CD4-positive, alpha-beta T cell treated with Interleukin-2 at 100 ng/mL for 4 hours (primary cell): ENCODE measurements at regions not wholly inside any gene's neighbourhood (a gene's known extent, or its start where the extent isn't known, plus 50 kb on each side); places are given as distances from the start of the nearest gene placed in this dataset.

Experiments used
- DNase-seq: peaks from one replicate; pipeline ENCODE4 v3.0.0-alpha.2; 2020; ENCODE audit warnings: low spot score

DNA sequence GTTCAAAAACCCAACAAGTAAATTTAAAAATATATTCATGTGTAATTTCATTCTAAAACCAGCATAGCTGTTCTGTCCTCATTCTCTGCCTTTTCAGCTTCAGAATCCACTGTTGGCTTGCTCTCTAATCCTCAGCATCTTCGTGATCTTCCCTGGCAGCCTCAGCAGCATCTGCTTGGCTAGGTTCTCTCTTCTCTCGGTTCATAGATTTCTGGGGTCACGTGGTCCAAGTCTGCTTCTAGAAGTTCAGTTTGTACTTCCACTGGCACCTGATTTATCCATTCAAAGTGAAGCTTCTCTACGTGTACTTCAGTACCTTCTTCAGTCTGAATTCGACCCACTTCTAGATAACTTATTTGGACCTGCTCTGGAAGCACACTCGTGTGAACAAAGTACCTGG is 245.7 kb downstream of the EPM2A start:
- no peak for DNase-seq

- no peak for DNase-seq
These were observed 245.3 kb downstream of the EPM2A start for GRCh38 chr6:145490068-145490467.

DNA sequence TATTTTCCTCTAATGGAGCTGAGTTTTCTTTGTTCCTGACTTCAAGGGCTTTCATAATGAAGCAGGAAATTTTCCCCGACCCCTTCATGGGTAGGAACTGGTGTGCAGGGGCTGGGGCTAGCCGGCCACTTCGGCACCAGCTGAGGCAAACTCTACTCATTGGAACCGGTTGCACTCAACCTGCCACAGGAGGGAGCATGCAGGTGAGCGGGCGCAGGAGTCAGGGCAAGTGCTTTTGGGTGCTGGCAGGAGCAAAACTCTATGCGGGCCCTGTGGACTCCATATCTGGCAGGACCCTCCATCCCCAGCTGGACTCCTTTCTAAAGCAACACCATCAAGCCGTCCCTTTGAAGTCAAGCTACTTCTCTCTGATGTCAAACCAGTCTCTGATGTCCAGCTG is 244.2 kb downstream of the EPM2A start:
- DNase-seq = no peak

DNA sequence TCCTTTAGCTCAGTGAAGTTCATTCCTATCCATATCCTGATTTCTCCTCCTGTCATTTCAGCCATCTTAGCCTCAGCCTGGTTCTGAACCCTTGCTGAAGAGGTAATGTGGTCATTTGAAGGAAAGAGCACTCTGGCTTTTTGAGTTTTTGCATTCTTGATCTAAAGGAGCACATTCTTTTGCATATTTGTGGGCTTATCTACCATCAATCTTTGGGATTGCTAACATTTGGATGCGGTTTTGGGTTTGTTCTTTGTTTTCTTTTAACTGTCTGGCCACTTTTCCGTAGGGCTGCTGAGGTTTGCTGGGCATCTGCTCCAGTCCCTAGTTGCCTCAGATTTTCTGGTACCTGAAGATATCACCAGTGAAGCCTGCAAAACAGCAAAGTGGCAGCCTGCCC is 238.3 kb downstream of the EPM2A start:
- DNase-seq = no peak

- no peak for DNase-seq
These were observed 236.9 kb downstream of the EPM2A start for GRCh38 chr6:145498425-145498824.

- DNase-seq = no peak
These were observed 232.9 kb downstream of the EPM2A start for GRCh38 chr6:145502416-145502815.

- no peak for DNase-seq
These were observed 229.2 kb downstream of the EPM2A start for GRCh38 chr6:145506136-145506535.

DNA sequence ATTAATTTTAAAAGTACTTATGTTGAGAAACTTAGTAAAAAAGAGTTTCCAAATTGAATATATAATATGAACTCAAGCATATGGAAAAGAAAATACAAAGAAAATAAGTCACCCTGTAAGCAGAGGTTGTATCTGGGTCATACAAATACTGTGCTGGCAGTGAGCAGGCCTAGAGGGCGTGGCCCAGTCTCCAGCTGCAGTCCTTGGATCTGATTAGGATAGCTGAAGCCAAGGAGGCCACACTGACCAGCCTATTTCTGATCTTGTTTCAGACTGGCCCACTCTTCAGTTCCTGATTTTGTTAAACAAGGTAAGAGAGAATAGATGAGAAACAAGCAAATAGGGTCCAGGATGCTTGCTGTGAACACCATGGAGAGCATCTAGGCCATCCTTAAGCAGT is 228.8 kb downstream of the EPM2A start:
- no peak for DNase-seq

GRCh38 chr6:145507239-145507638 is 228.1 kb downstream of the EPM2A start:
- no peak for DNase-seq

DNA sequence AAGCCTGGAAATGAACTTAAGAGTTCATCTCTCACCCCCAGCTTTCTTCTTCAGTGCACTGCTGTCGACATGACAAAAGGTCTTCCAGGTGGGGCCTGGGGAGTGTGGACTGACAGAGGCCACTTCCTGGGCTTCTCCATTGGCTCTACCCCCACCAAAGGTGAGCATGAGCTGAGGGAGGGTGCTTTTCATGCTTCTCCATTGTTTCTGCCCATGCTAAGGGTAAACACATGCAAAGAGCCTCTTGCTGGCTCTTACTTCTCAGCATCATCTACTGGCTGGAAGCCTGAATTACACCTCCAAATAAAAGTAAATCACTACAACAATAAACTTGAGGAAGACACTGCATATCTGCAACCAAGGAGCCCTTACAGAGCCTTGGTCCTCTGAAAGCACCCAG is 227.2 kb downstream of the EPM2A start:
- no peak for DNase-seq

GRCh38 chr6:145517492-145517891 is 217.8 kb downstream of the EPM2A start:
- no peak for DNase-seq

- DNase-seq = no peak
These were observed 210.3 kb downstream of the EPM2A start for GRCh38 chr6:145525038-145525437.

- DNase-seq = no peak
These were observed 205.7 kb downstream of the EPM2A start for GRCh38 chr6:145529582-145529981.

DNA sequence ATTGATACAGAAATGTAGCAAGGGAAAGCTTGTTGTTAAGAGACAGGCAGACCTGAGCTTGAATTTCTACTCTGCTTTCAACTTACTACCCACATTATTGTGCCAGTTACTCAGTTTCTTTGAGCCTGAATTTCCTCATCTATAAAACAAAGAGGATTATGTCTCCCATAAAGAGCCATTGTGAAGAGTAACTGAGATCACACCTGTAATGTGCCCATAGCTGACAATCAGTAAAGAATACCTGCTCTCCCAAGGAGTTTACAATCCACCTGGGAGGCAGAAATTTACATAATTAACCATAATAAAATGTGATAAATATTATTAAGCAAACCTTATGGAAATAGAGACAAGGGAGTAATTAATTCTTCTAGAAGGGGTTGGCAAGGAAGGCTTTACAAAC is 204.9 kb downstream of the EPM2A start:
- no peak for DNase-seq

DNA sequence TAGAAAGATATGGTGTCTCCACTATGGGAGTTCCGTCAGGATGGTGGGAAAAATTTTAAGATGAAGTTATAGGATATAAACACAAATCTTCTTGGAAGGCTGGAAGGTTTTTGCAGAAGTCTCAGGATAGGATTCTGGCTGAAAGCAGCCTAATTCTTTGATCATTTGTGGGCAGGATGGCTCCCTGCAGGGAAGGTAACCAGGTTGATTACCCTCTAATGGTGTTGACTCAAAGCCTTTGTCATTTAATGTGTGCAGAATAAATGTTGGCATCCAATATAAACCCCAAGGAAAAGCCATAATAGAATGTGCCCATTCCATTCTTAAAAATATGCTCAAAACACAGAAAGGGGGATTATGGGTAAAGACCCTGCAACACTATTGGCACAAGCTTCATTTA is 204.3 kb downstream of the EPM2A start:
- DNase-seq = no peak

DNA sequence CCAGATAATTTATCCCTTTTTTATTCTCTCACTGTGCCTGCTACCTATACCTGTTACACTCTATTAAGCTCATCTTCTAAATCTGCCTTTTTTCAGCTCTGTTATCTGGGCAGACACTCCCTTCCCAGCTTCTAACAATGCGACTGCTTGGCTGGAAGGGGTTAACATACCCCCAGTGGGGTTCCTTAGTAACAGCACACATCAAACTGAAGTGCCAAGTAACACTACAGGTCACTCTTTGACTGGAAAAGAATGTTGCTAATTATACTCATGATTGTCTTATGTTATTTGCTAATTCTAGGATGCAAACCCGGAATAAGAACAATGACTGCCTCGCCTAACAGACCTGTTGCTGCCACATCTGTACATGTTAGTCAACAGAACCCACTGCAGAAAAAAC is 203.5 kb downstream of the EPM2A start:
- no peak for DNase-seq

DNA sequence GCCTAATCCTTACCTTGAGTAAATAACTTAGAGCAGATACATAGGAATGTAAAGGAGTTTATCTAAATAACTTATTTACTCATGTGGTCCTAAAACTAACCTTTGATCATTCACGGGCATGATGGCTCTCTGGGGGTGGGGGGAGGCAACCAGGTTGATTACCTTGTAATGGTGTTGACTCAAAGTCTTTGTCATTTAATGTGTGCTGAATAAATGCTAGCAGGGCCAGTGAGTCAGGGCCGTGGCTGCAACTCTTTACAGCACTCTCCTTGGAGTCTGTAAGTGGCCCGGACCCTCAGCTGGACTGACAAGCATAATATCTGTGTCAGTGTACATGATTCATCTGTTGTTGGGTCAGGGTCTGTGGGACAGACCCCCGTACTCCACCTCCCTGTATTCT is 203.0 kb downstream of the EPM2A start:
- DNase-seq = no peak

GRCh38 chr6:145534989-145535388 is 200.3 kb downstream of the EPM2A start:
- no peak for DNase-seq

DNA sequence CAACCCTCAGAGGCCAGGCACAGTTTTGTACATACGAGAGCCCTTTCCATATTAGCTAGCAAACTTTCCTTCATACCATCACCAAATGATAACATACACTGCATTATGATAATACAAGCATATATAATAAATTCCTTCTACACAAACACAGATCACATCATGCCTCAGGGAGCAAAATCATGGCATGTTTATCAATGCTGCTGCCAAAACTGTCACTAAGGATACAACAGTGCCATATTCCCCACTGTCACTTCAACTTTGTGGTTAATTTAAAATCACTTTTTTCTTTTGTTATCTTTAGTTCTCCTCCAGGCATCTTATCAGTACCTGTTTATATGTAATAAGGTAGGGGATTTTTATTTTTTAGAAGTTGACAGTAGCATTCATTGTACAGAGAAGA is 196.3 kb downstream of the EPM2A start:
- DNase-seq = no peak

- no peak for DNase-seq
These were observed 195.5 kb downstream of the EPM2A start for GRCh38 chr6:145539831-145540230.

DNA sequence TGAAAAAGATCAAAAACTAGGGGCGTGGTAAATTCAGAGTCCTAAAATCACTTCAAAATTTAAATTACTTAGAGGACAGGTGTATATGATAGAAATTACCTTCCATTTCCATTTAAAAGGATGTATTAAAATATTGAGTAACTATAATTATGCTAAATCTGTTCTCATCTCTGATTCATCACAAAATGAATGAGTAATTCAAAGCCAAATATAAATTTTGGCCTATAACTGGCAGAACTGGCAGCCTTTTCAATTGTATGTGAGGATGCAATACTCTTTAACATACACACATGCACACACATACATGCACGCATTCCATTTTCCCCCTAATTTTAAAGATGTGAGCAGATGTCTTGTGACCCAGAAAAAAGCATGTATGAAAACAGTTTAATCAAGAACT is 194.6 kb downstream of the EPM2A start:
- DNase-seq = no peak

DNA sequence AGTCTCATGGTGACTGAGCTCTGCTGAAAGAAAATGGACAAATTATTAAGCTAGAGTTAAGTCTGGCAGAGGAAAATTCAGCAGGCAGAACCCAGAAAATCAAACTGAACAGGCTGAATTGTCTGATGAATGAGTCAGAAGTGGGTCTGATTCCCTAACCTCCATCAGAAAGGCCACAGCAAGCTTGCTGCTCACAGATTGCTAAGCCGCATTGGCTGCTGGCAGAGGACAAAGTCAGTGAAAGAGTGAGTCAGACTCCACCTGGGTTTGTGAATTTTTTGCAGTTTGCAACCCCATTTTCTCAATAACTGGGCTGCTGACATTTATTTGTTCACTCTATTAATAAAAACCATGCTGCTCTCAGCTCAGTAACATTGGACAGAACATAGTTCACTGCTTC is 191.3 kb downstream of the EPM2A start:
- DNase-seq = no peak

- DNase-seq = no peak
These were observed 190.8 kb downstream of the EPM2A start for GRCh38 chr6:145544514-145544913.

- DNase-seq = no peak
These were observed 189.1 kb downstream of the EPM2A start for GRCh38 chr6:145546265-145546664.

GRCh38 chr6:145547594-145548335 is 187.6 kb downstream of the EPM2A start:
- no peak for DNase-seq
